ENCODE measurements at regions not wholly inside any gene's neighbourhood (a gene's known extent, or its start where the extent isn't known, plus 50 kb on each side); places are given as distances from the start of the nearest gene placed in this dataset.

DNA sequence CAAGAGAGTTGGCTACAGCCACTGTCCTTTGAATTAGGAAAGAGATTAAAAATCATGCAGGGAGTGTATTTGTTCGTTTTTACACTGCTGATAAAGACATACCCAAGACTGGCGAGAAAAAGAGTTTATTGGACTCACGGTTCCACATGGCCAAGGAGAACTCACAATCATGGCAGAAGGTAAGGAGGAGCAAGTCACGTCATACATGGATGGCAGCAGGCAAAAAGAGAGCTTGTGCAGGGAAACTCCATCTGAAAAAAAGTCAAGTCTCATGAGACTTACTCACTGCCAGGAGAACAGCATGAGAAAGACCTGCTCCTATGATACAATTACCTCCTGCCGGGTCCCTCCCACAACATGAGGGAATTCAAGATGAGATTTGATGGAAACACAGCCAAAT, 1595.2 kb downstream of the KCNT2 start:
- no peak overlapping the region for H3K4me3 ChIP-seq (ENCODE audit: low read length)
- no peak for DNase-seq (ENCODE audit: low read depth)
- TF ChIP-seq, protein P1, sequence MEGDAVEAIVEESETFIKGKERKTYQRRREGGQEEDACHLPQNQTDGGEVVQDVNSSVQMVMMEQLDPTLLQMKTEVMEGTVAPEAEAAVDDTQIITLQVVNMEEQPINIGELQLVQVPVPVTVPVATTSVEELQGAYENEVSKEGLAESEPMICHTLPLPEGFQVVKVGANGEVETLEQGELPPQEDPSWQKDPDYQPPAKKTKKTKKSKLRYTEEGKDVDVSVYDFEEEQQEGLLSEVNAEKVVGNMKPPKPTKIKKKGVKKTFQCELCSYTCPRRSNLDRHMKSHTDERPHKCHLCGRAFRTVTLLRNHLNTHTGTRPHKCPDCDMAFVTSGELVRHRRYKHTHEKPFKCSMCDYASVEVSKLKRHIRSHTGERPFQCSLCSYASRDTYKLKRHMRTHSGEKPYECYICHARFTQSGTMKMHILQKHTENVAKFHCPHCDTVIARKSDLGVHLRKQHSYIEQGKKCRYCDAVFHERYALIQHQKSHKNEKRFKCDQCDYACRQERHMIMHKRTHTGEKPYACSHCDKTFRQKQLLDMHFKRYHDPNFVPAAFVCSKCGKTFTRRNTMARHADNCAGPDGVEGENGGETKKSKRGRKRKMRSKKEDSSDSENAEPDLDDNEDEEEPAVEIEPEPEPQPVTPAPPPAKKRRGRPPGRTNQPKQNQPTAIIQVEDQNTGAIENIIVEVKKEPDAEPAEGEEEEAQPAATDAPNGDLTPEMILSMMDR (conservative IDR thresholded peaks at IDR 0.05; ENCODE audit: low read length), result no peak

DNA sequence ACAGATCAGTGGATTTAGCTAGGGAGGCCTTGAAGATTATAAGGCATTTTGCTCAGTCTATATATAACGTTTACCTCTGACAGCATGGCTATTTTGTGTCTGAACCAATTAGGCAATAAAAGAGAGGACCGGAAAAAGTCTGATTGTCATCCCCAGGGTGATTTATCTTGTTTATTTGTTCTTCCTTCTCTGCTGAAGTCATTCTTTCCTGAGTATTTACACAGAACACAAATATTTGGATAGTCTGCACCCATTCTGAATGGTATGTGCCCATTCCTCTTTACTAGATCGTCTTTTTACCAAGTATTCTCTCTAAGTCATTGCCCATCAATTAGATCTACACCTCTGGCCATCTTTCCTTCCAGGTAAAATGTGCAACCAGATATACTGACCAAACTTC, 1602.9 kb downstream of the KCNT2 start:
- no peak overlapping the region for H3K4me3 ChIP-seq (ENCODE audit: low read length)
- DNase-seq (ENCODE audit: low read depth), result no peak
- TF ChIP-seq, protein P1 (conservative IDR thresholded peaks at IDR 0.05; ENCODE audit: low read length), result no peak

DNA sequence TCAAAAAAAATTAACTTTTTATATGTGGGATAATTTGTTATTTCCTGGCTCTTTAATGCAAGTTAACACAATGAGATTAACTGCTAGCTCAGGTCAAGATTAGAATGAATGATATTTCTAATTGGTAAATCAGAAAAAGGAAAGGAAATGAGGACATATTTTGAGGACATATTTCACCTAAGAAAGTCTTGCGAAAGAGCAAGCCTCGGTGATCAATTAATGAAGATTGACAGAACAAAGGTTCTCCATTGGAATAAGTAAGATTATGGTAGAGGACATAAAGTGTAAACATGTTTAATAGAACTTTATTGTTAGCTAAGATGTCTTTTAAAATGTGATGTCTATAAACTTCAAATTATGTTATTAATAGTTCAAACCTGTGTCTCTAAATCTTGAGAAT, 1617.8 kb downstream of the KCNT2 start:
- DNase-seq (ENCODE audit: low read depth), result no peak
- H3K4me3 ChIP-seq (ENCODE audit: low read length), result no peak overlapping the region
- TF ChIP-seq, protein P1 (conservative IDR thresholded peaks at IDR 0.05; ENCODE audit: low read length), result no peak

DNA sequence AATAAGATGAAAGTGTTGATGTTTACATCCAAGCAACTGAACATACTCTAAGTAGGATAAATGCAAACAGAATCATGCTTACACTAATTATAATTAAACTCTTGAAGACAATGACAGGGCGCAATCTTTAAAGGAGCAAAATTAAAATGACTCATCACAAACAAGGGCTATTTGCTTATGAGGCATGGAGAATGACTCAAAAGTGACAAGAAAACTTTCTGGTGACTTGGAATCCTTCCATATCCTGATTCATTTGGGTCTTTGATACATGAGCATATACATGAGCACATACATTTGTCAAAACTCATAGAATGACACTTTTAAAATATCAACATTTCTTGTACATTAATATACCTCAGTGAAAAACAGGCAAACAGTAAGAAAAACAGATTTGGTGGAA, 1632.3 kb downstream of the KCNT2 start:
- H3K4me3 ChIP-seq (ENCODE audit: low read length), result no peak overlapping the region
- TF ChIP-seq, protein P1 (conservative IDR thresholded peaks at IDR 0.05; ENCODE audit: low read length), result no peak
- DNase-seq (ENCODE audit: low read depth), result no peak

DNA sequence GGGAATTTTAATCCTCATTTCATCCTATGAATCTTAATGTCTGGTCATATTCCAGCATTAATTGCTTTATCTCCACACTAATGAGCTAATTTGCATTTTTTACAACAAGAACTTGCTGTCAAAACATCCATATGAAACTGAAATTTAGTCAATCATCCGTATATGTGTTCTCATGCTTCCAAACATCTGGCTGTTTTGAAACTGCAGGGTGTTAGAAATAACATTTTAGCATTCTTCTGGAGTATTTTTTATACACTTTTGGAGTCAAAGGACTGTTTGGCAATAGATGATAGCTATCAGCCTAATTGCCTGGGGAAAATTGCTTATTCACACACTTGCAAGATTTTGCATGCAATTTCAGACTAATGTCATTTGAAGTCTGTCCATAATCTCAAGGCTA, 1639.3 kb downstream of the KCNT2 start:
- TF ChIP-seq, protein P1 (conservative IDR thresholded peaks at IDR 0.05; ENCODE audit: low read length), result no peak
- H3K4me3 ChIP-seq (ENCODE audit: low read length), result no peak overlapping the region
- no peak for DNase-seq (ENCODE audit: low read depth)

DNA sequence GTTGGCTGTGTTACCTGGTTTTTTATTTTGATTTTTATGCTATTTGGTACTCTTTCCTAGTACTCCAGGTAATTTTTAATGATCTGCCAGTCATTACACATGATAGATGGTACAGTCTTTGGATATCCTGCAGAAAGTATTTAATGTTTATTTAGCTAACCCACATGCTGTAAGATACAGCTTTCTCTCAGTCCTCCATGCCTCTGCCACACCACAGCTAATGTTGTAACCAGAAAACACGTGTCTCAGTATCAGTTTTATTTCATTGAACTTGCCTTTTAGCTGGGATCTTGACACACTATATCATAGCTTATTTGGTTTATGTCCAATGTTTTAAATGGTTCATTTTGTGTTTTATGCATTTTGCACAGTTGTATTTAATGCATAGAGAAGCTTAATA, 1648.4 kb downstream of the KCNT2 start:
- TF ChIP-seq, protein P1 (conservative IDR thresholded peaks at IDR 0.05; ENCODE audit: low read length), result no peak
- no peak overlapping the region for H3K4me3 ChIP-seq (ENCODE audit: low read length)
- no peak for DNase-seq (ENCODE audit: low read depth)

DNA sequence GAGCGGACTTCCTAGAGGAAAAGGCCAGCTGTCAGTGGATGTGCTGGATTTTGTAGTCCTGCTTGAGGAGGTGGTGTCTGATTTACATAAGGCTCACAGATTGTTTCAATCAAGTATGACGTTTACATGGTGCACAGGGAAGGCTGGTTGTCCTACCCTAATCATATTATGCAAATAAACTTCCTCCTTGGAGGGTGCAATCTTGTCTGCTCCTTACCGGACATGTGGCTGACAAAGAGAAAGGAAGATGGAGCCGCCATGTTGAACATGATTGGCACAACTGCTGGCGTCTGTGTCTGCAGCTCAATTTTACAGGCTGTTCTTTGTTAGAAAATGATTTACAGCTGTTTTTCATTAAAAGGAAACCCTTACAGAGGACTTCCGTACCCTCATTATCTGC, 1656.1 kb downstream of the KCNT2 start:
- no peak for DNase-seq (ENCODE audit: low read depth)
- H3K4me3 ChIP-seq (ENCODE audit: low read length), result no peak overlapping the region
- TF ChIP-seq, protein P1 (conservative IDR thresholded peaks at IDR 0.05; ENCODE audit: low read length), result no peak
